Upper lobe of left lung (tissue), 6 donors: ENCODE measurements at regions not wholly inside any gene's neighbourhood (a gene's known extent, or its start where the extent isn't known, plus 50 kb on each side); places are given as distances from the start of the nearest gene placed in this dataset.
A peak's percentile ranks its signal among the peaks of the same experiment; 100 is the strongest.

ENCODE experiments used
- ATAC-seq, 2 donors: fragments of 200-7000 bp; cut with Tn5 transposase; one replicate each; pipeline ENCODE4 v1.9.1; 2022; ENCODE audit warnings: mild to moderate bottlenecking in 2 of 2, moderate library complexity in 2 of 2; ENCODE audit not compliant: low FRiP score in 2 of 2
- DNase-seq, 2 donors: peaks; one replicate each; pipeline ENCODE4 v3.0.0-alpha.2; 2019 to 2020
- H3K27ac ChIP-seq, 4 donors: fragments of 200-600 bp; sonication (generic); one replicate each; pipeline ENCODE4 v1.5.1; 2016 to 2019
- H3K27me3 ChIP-seq, 4 donors: fragments of 200-600 bp; sonication (generic); one replicate each; pipeline ENCODE4 v1.5.1; 2017 to 2019
- H3K36me3 ChIP-seq, 4 donors: fragments of 200-600 bp; sonication (generic); one replicate each; pipeline ENCODE4 v1.5.1; 2016 to 2019
- H3K4me1 ChIP-seq, 4 donors: fragments of 200-600 bp; sonication (generic); one replicate each; pipeline ENCODE4 v1.5.1; 2018 to 2019
- H3K4me3 ChIP-seq, 4 donors: fragments of 200-600 bp; sonication (generic); one replicate each; pipeline ENCODE4 v1.5.1; 2017 to 2019; ENCODE audit warnings: mild to moderate bottlenecking in 2 of 4, moderate library complexity in 1 of 4
- H3K9me3 ChIP-seq, 4 donors: fragments of 200-600 bp; sonication (generic); one replicate each; pipeline ENCODE4 v1.5.1; 2018 to 2019
- EP300 ChIP-seq, 4 donors: sonication (generic); formaldehyde crosslinking; IDR thresholded peaks; one replicate each; pipeline ENCODE4 v1.5.1; 2017; ENCODE audit warnings: antibody characterized with exemption in 4 of 4, control low read depth in 2 of 4
- POLR2A ChIP-seq, 4 donors: fragments of 450-650 bp; IDR thresholded peaks; one replicate each; pipeline ENCODE4 v1.5.1; 2016 to 2017; ENCODE audit warnings: antibody characterized with exemption in 4 of 4, mild to moderate bottlenecking in 2 of 4
- POLR2AphosphoS5 ChIP-seq, 2 donors: sonication (generic); formaldehyde crosslinking; IDR thresholded peaks; one replicate each; pipeline ENCODE4 v1.5.1; 2017; ENCODE audit warnings: antibody characterized with exemption in 2 of 2
- WGBS, 2 donors: methylation state at CpG; one replicate each; pipeline ENCODE4 v1.1.5; 2017 to 2018; 5-methylcytosine and 5-hydroxymethylcytosine counted together
- TF ChIP-seq, protein P1 (sequence below), 6 experiments: fragments of 450-650 bp in 4 of 6; fragments of 200-600 bp in 2 of 6; sonication (generic) in 2 of 6; IDR thresholded peaks; one replicate each; pipeline ENCODE4 v1.5.1; 2016 to 2019; ENCODE audit warnings: antibody characterized with exemption in 6 of 6
- donor health status: DM: no; HTN: no; CAD: no; lungs with moderate emphysema.
- donor health status: DM: no; HTN: yes; CAD: no; lungs with severe emphysema.

DNA sequence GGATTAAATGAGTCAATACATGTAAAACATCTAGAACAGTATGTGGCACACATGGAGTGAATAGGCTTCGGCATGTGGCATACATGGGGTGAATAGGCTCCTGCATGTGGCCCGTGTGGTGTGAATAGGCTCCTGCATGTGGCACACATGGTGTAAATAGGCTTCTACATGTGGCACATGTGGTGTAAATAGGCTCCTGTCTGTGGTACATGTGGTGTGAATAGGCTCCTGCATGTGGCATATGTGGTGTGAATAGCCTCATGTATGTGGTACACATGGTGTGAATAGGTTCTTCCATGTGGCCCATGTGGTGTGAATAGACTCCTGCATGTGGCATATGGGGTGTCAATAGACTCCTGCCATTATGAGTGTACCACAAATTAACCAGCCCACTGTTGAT is 219.1 kb upstream of the KIRREL3 start:
- no peak for DNase-seq
- no peak overlapping the region for H3K4me3 ChIP-seq
- TF ChIP-seq, protein P1, sequence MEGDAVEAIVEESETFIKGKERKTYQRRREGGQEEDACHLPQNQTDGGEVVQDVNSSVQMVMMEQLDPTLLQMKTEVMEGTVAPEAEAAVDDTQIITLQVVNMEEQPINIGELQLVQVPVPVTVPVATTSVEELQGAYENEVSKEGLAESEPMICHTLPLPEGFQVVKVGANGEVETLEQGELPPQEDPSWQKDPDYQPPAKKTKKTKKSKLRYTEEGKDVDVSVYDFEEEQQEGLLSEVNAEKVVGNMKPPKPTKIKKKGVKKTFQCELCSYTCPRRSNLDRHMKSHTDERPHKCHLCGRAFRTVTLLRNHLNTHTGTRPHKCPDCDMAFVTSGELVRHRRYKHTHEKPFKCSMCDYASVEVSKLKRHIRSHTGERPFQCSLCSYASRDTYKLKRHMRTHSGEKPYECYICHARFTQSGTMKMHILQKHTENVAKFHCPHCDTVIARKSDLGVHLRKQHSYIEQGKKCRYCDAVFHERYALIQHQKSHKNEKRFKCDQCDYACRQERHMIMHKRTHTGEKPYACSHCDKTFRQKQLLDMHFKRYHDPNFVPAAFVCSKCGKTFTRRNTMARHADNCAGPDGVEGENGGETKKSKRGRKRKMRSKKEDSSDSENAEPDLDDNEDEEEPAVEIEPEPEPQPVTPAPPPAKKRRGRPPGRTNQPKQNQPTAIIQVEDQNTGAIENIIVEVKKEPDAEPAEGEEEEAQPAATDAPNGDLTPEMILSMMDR (IDR thresholded peaks at IDR 0.05): no peak
- no peak for TF ChIP-seq EP300 (IDR thresholded peaks at IDR 0.05)
- no peak for TF ChIP-seq POLR2A (IDR thresholded peaks at IDR 0.05)
- TF ChIP-seq POLR2AphosphoS5 (IDR thresholded peaks at IDR 0.05): no peak
- WGBS, 2 donors: 87 to 98% methylated on average over 2 of the region's 2 CpGs
- H3K27ac ChIP-seq: no peak overlapping the region
- no peaks in the 10 kb centered on the region for H3K9me3 ChIP-seq
- no peaks in the 10 kb centered on the region for H3K4me1 ChIP-seq
- ATAC-seq: no peak
- H3K36me3 ChIP-seq: no peaks in the 10 kb centered on the region
- no peaks in the 10 kb centered on the region for H3K27me3 ChIP-seq

DNA sequence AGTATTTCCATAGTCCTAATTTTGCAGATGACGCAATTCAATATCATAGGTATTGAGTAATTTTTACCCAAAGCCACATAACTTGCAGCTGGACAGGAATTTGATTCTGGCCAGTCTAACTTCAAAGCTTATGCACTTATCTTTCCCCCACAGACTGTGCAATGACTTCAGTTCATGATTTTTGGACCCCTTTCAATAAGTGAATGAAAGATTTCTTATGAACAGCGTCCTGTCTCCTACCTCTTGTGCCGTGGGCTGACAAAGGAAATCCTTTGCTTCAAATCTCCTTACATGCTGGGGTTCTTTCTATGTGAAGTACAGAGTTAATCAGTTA is 217.7 kb upstream of the KIRREL3 start:
- Histone ChIP-seq H3K27ac (no peak overlapping the region), H3K4me3 (no peak overlapping the region), H3K4me1 (no peaks in the 10 kb centered on the region), H3K27me3 (no peaks in the 10 kb centered on the region), H3K9me3 (no peaks in the 10 kb centered on the region), H3K36me3 (no peaks in the 10 kb centered on the region)
- TF ChIP-seq POLR2AphosphoS5 (IDR thresholded peaks at IDR 0.05) (no peak), EP300 (IDR thresholded peaks at IDR 0.05) (no peak), POLR2A (IDR thresholded peaks at IDR 0.05) (no peak)
- TF ChIP-seq, protein P1 (IDR thresholded peaks at IDR 0.05): no peak
- ATAC-seq: peak in 1 of 2 donors; percentile 60
- DNase-seq: no peak
- 42 to 56% methylated on average over 3 of the region's 3 CpGs for WGBS, 2 donors

DNA sequence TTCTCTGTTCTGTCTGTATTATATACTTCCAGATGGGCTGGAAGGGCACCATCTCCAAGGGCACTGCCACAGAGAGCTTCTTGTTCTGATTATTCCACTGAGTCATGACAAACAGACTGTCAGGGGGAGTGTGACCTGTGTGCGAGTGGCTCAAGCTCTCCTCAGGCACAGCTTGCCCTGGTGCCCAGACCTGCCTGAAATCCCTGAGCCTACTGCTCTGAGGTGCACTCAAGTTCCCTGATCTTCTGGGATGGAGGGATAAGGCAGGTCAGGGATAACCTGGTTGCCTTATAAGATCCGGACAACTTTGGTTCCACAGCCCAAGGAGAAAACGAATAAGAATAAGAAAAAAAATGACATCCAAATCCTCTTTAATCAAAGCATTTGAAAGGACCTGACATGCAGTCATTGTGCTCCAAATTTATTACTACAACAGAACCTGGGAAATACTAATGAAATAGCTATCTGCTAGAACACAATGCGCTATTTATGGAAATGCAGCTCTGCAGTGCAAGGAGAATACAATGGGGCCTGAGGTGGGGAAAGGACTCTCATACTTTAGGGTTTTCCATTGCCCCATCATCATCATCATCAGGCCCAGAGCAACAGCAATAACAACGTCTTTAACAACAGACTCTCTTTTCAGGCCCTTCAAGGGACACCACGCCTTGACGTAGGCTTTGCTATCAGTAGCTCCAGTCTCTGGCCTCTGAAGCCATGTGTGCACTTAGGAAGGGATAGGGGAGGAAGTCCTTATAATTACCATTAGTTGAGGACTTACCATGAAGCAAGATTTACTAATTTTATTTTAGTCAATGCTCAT is 217.1 kb upstream of the KIRREL3 start:
- no peak for DNase-seq
- H3K4me1 ChIP-seq: no peaks in the 10 kb centered on the region
- peak in 1 of 2 donors; percentile 38 for ATAC-seq
- H3K27ac ChIP-seq: no peak overlapping the region
- WGBS, 2 donors: 78 to 85% methylated on average over 7 of the region's 7 CpGs
- H3K27me3 ChIP-seq: no peaks in the 10 kb centered on the region
- no peaks in the 10 kb centered on the region for H3K36me3 ChIP-seq
- TF ChIP-seq EP300 (IDR thresholded peaks at IDR 0.05) (no peak), POLR2A (IDR thresholded peaks at IDR 0.05) (no peak), POLR2AphosphoS5 (IDR thresholded peaks at IDR 0.05) (no peak)
- TF ChIP-seq, protein P1 (IDR thresholded peaks at IDR 0.05): no peak
- H3K9me3 ChIP-seq: no peaks in the 10 kb centered on the region
- H3K4me3 ChIP-seq: no peak overlapping the region

DNA sequence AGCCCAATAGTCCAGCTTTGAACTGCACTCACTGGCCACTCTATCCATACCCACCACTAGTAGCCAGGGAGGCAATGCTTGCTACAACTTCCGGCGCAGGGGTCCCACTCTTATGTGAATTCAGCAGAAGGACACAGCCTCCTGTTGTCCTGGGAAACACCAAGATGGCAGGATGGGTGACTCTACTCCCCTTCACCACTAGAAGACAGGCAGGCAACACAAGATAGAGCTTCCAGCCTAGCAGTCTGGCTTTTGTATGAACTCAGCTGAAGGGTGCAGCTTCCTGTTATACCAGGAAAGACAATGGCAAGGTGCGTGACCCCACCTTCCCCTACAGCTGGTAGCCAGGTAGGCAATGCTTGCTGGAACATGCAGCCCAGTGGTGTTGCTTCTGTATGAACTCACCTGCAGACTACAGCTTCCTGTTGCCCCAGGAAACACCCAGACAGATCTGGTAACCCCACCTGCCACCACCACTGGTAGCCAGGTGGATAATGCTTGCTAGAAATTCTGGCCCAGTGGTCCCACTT is 205.2 kb upstream of the KIRREL3 start:
- ATAC-seq: no peak
- no peaks in the 10 kb centered on the region for H3K36me3 ChIP-seq
- WGBS, 2 donors: 100% methylated on average over 1 to 3 of the region's 3 CpGs
- DNase-seq: no peak
- no peak overlapping the region for H3K27ac ChIP-seq
- no peak overlapping the region for H3K4me3 ChIP-seq
- peaks cover 0 to 11% (median 5%) of the 10 kb centered on the region in 4 donors for H3K9me3 ChIP-seq
- no peaks in the 10 kb centered on the region for H3K4me1 ChIP-seq
- H3K27me3 ChIP-seq: no peaks in the 10 kb centered on the region
- TF ChIP-seq EP300 (IDR thresholded peaks at IDR 0.05) (no peak), POLR2AphosphoS5 (IDR thresholded peaks at IDR 0.05) (no peak), POLR2A (IDR thresholded peaks at IDR 0.05) (no peak)
- TF ChIP-seq, protein P1 (IDR thresholded peaks at IDR 0.05): no peak

DNA sequence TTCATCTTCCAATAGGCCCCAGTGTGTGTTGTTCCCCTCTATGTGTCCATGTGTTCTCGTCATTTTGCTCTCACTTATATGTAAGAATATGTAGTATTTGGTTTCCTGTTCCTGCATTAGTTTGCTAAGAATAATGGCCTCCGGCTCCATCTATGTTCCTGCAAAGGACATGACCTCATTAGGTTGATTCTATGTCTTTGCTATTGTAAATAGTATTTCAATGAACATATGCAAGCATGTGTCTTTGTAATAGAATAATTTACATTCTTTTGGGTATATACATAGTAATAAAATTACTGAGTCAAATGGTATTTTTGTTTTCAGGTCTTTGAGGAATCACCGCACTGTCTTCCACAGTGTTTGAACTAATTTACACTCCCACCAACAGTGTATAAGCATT is 202.9 kb upstream of the KIRREL3 start:
- DNase-seq (no peak), ATAC-seq (no peak)
- Histone ChIP-seq H3K9me3 (peaks cover 0 to 11% (median 5%) of the 10 kb centered on the region in 4 donors), H3K4me3 (no peak overlapping the region), H3K4me1 (no peaks in the 10 kb centered on the region), H3K27ac (no peak overlapping the region), H3K36me3 (no peaks in the 10 kb centered on the region), H3K27me3 (no peaks in the 10 kb centered on the region)
- TF ChIP-seq POLR2A (IDR thresholded peaks at IDR 0.05) (no peak), EP300 (IDR thresholded peaks at IDR 0.05) (no peak), POLR2AphosphoS5 (IDR thresholded peaks at IDR 0.05) (no peak)
- TF ChIP-seq, protein P1 (IDR thresholded peaks at IDR 0.05): no peak
- 27 to 55% methylated on average over 3 of the region's 3 CpGs for WGBS, 2 donors
